GM12873 (cell line): ENCODE measurements at regions not wholly inside any gene's neighbourhood (a gene's known extent, or its start where the extent isn't known, plus 50 kb on each side); places are given as distances from the start of the nearest gene placed in this dataset.

Experiments used
- TF ChIP-seq, protein P1 (sequence below): IDR thresholded peaks from 2 replicates; pipeline ENCODE4 v1.5.1; 2012; ENCODE audit warnings: low read depth, mild to moderate bottlenecking, moderate library complexity, low read length, control low read depth; ENCODE audit not compliant: insufficient read depth; ENCODE audit errors: missing control alignments

DNA sequence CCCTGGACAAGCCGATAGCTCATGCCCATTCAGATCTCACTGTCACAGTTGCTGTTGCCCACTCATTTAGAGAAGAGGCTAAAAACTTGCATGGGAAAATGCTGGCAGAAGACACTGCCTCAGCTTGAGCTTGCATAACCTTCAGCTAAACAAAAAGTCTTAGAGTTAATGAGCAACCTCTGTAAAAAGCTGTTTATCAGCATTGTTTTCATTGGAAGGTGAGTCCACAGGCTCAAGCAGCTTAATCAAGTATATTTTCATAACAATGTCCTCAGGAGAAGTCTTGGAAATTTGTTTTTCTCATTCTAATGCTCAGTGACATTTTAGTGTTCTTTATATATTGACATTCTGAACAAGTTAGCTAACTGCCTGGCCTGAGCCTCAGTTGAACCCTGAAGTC lies 872.9 kb downstream of the TMTC2 start:
- TF ChIP-seq, protein P1, sequence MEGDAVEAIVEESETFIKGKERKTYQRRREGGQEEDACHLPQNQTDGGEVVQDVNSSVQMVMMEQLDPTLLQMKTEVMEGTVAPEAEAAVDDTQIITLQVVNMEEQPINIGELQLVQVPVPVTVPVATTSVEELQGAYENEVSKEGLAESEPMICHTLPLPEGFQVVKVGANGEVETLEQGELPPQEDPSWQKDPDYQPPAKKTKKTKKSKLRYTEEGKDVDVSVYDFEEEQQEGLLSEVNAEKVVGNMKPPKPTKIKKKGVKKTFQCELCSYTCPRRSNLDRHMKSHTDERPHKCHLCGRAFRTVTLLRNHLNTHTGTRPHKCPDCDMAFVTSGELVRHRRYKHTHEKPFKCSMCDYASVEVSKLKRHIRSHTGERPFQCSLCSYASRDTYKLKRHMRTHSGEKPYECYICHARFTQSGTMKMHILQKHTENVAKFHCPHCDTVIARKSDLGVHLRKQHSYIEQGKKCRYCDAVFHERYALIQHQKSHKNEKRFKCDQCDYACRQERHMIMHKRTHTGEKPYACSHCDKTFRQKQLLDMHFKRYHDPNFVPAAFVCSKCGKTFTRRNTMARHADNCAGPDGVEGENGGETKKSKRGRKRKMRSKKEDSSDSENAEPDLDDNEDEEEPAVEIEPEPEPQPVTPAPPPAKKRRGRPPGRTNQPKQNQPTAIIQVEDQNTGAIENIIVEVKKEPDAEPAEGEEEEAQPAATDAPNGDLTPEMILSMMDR: no peak

DNA sequence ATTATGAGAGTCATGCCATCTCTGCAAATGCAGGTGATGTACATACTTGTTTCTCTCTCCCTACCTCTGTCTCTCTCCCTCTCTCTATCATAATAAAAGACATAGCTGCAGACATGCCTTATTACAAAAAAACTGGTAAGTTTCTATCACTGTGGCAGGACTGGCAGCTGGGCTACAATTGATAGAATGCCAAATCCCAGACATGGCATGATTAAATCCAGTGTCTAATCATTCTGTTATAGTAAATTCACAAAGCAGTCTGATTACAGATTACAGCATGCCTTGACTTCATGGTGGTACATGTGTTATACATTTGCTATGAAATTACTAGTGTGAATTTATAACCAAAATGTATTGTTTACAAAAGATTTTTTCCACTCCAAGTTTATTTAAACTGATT lies 854.7 kb downstream of the TMTC2 start:
- TF ChIP-seq, protein P1: no peak

DNA sequence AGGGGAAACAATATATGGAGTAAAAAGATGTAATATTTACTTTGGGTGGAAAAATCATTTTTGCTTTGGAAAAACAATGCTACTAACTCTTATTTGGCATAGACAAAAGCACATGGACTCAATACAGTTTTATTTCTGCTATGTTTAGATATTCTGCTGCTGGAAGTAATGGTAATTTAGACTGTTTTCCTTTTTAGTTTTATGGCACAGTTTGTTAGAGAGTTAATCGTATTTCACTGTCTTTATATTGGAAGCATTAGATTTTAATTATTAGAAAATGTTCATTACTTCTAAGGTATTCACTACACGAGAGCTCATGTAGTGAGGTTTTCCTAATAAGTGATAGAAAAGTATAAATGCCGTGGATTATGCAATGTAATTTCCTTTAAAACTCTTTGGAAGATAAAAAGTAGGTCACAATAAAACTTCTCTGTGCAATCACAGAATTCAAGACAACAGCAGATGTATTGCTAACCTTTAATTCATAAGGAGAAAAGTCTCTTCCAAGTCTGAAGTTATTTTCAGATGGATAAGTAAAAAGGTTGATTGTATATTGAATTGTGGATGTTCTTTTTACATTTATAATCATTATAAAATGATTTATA lies 851.8 kb downstream of the TMTC2 start:
- TF ChIP-seq, protein P1: no peak

DNA sequence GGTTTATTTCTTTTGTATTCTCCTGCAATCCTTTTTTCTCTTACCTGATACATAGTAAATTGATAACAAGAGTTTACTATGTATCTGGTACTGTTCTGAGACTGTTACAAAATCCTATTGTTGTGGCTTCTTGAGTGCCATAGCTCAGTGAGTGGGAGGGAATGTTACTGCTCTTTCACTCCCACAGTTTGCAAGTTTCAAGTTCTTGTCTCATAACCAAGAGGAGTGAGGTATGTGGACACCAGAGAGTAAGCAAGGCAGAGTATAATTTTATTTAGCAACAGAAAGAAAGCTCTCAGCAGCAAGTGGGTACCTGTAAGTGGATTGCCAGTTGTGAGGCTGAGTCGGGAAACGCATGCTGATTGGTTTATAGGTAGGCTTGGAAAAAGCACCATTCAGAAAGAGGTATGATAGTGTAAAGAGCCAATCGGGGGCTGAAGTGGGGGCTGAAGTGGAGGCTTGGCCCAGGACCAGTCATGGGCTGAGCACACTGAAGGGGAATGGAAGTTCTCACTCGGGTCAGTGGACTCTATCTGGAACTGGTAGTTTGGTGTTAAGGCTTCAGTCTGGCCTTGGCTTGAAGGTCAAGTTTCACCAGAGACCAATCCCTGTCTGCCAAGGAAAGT lies 850.8 kb downstream of the TMTC2 start:
- TF ChIP-seq, protein P1: no peak

DNA sequence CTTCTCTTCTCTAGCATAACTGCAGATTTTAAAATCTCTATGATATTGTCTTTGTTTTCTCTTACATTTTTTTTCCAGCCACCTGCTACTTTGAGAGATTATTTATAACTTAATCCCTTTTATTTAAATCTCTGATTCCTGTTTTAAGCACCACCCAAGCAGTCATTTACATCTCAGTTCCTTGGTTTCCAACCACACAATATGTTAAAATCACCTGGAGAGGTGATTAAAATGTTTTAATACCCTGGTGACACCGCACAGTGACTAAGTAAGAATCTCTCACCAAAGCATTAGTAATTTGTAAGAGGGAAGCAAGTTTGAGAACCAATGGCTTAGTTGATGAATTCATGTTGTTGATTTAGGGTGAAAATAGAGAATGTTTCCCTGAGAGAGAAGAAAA lies 849.8 kb downstream of the TMTC2 start:
- TF ChIP-seq, protein P1: no peak

DNA sequence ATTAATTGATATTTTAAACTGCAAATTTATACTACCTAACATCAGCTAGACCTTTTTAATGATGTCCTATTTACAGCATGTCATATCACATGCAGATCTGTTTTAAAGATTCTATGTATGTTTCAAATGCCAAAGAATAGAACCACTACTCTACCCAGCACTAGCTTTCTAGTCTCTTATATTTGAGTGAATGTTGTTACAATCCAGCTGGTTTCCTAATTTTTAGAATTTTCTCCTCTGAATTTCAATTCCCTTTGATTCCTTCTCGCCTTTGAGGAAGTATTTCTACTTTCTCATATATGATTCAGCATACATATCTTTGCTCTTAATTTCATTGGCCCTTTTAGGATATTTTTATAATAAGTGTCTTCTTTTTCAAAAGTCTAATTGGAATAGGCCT lies 841.9 kb downstream of the TMTC2 start:
- TF ChIP-seq, protein P1: no peak

DNA sequence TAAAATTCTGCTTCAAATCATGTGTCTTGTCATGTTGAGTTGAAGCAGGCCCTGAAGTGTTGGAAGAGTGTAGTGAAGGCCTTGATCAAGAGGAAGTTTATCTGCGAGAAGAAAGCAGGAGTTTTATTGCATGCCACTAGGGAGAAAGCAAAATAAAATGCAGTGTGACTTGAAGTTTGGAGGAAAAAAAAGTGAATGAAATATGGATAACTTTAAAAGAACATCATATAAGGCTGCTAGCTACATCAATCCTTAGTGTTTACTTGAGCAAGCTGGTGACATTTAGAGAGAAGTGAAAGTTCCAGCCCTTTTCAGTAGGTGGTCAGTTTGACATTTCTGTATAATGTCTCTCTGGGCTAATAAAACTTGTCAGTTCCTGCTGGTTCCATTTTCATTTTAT lies 841.1 kb downstream of the TMTC2 start:
- TF ChIP-seq, protein P1: no peak
